ENCODE measurements at regions not wholly inside any gene's neighbourhood (a gene's known extent, or its start where the extent isn't known, plus 50 kb on each side); places are given as distances from the start of the nearest gene placed in this dataset.

DNA sequence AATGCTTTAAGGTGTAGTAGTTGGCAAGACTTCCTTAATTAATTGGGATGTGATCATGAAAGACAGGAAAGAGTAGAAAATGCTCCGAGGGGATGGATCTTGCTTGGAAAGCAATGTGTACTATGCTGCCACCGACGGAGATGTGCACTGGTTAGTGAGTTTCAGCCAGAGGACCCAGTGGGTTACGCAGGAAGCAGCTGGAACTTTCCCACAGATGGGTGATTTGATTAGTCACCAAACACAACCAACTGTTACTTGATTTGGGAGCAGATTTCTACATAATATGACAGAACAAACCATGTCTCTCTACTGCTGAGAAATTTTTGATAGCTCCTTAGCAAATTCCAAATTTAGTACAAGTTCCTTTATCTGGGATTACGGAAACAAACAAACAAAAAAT lies 245.4 kb upstream of the MCTP2 start:
- H3K4me3 ChIP-seq (ENCODE audit: low read depth in 1 of 2, low read length in 2 of 2), result no peak overlapping the region
- no peaks in the 10 kb centered on the region for H3K9me3 ChIP-seq (ENCODE audit: control insufficient read depth in 2 of 2, insufficient read depth in 1 of 2, low read depth in 1 of 2, low read length in 1 of 2)
- no peaks in the 10 kb centered on the region for H3K4me1 ChIP-seq (ENCODE audit: control insufficient read depth in 2 of 2, insufficient read depth in 2 of 2, low read length in 1 of 2)
- WGBS, 2 donors, result 65 to 67% methylated on average over 5 of the region's 5 CpGs
- no peaks in the 10 kb centered on the region for H3K36me3 ChIP-seq (ENCODE audit: control insufficient read depth in 2 of 2, insufficient read depth in 2 of 2, low read length in 1 of 2)
- H3K27me3 ChIP-seq (ENCODE audit: control insufficient read depth in 1 of 2, insufficient read depth in 2 of 2, low read length in 2 of 2), result no peaks in the 10 kb centered on the region
- H3K27ac ChIP-seq (ENCODE audit: low read depth in 2 of 2, low read length in 1 of 2), result no peak overlapping the region

DNA sequence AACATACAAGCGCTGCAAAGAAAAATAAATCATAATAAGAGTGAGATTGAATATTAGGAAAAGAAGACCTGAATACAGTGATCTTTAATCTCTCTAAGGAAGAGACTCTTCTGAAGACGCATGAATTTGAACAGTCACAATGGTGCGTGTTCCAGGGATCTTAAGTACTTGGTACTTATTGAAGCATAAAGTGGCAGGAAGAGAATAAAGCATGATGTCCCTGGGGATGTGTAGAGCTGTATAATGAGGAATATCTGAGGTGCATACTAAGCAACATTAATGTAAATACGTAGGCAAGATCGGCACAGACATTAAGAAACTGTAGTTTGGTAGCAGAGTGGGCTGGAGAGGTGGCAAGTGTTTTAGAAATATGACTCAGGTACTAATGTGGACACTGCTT lies 246.2 kb upstream of the MCTP2 start:
- WGBS, 2 donors, result 72 to 77% methylated on average over 5 of the region's 5 CpGs
- H3K4me1 ChIP-seq (ENCODE audit: control insufficient read depth in 2 of 2, insufficient read depth in 2 of 2, low read length in 1 of 2), result no peaks in the 10 kb centered on the region
- H3K4me3 ChIP-seq (ENCODE audit: low read depth in 1 of 2, low read length in 2 of 2), result no peak overlapping the region
- no peaks in the 10 kb centered on the region for H3K27me3 ChIP-seq (ENCODE audit: control insufficient read depth in 1 of 2, insufficient read depth in 2 of 2, low read length in 2 of 2)
- H3K9me3 ChIP-seq (ENCODE audit: control insufficient read depth in 2 of 2, insufficient read depth in 1 of 2, low read depth in 1 of 2, low read length in 1 of 2), result no peaks in the 10 kb centered on the region
- no peaks in the 10 kb centered on the region for H3K36me3 ChIP-seq (ENCODE audit: control insufficient read depth in 2 of 2, insufficient read depth in 2 of 2, low read length in 1 of 2)
- no peak overlapping the region for H3K27ac ChIP-seq (ENCODE audit: low read depth in 2 of 2, low read length in 1 of 2)

DNA sequence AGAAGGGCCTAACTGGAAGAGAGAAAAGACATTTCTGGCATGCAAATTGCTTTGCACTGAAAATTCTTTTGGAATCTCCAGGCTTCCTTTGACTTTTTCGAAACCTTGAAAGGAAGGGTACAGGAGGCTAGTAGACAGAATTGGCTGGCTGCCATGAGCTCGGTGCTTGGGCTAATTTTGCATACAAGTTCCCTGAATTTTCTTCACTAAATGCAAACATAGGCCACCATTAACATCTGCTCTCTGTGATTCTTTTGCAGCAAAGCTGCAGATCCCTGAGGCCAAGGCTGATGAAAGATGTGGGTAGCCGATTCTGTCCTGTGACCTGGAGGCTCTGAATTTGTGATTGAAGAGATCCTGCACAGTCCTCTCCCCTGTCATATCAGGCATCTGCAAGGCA lies 247.8 kb upstream of the MCTP2 start:
- Histone ChIP-seq H3K27me3 (ENCODE audit: control insufficient read depth in 1 of 2, insufficient read depth in 2 of 2, low read length in 2 of 2) (no peaks in the 10 kb centered on the region), H3K4me3 (ENCODE audit: low read depth in 1 of 2, low read length in 2 of 2) (no peak overlapping the region), H3K36me3 (ENCODE audit: control insufficient read depth in 2 of 2, insufficient read depth in 2 of 2, low read length in 1 of 2) (no peaks in the 10 kb centered on the region), H3K27ac (ENCODE audit: low read depth in 2 of 2, low read length in 1 of 2) (no peak overlapping the region), H3K9me3 (ENCODE audit: control insufficient read depth in 2 of 2, insufficient read depth in 1 of 2, low read depth in 1 of 2, low read length in 1 of 2) (no peaks in the 10 kb centered on the region), H3K4me1 (ENCODE audit: control insufficient read depth in 2 of 2, insufficient read depth in 2 of 2, low read length in 1 of 2) (no peaks in the 10 kb centered on the region)
- WGBS, 2 donors, result 47 to 54% methylated on average over 3 of the region's 3 CpGs

DNA sequence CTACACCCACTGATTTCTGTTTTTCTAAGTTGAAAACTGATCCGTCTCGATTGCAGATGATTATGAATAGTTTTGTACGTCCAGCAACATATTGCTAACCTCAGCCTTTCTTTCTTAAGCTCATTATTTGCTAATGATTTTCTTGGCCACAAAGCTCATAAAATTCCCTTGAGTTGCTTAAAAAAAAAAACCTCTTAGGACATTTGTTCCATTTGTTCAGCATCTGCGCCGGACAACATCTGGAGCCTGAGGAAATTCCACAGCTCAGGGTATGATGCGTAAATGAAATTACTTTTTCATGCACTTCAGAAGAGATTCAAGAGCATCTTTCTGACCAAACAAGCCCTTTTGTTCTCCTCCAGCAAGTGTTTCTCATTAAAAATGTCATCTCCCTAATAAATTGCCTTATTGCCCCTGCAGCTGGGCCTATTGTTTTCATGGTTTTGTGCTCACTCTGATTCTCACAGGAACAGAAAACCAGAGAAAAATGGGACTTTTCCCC lies 249.1 kb upstream of the MCTP2 start:
- WGBS, 2 donors, result 67 to 77% methylated on average over 6 of the region's 6 CpGs
- H3K9me3 ChIP-seq (ENCODE audit: control insufficient read depth in 2 of 2, insufficient read depth in 1 of 2, low read depth in 1 of 2, low read length in 1 of 2), result no peaks in the 10 kb centered on the region

DNA sequence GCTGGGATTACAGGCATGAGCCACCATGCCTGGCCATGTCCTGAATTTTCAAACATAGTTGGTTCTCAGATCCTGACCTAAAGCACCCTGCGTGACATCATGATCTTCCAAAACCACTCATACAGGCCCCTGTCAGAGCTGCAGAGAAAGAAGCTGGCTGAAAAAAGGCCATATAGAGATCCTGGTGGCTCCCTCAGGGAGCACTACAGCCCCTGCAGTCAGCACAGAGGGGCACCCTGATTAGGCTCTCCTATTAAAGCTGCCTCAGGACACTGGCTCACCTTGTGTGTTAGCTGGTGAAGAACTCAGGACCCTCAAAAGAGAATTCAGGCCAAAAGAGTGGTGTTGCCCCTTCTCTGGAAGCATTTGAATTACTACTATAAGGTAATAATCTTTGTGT lies 249.7 kb upstream of the MCTP2 start:
- Histone ChIP-seq H3K27ac (ENCODE audit: low read depth in 2 of 2, low read length in 1 of 2) (no peak overlapping the region), H3K27me3 (ENCODE audit: control insufficient read depth in 1 of 2, insufficient read depth in 2 of 2, low read length in 2 of 2) (no peaks in the 10 kb centered on the region), H3K4me3 (ENCODE audit: low read depth in 1 of 2, low read length in 2 of 2) (no peak overlapping the region), H3K36me3 (ENCODE audit: control insufficient read depth in 2 of 2, insufficient read depth in 2 of 2, low read length in 1 of 2) (no peaks in the 10 kb centered on the region), H3K4me1 (ENCODE audit: control insufficient read depth in 2 of 2, insufficient read depth in 2 of 2, low read length in 1 of 2) (no peaks in the 10 kb centered on the region), H3K9me3 (ENCODE audit: control insufficient read depth in 2 of 2, insufficient read depth in 1 of 2, low read depth in 1 of 2, low read length in 1 of 2) (no peaks in the 10 kb centered on the region)
- 91 to 100% methylated on average over 1 of the region's 1 CpG for WGBS, 2 donors

More for the DNA sequence above, 249.1 kb upstream of the MCTP2 start:
- no peak overlapping the region for H3K27ac ChIP-seq (ENCODE audit: low read depth in 2 of 2, low read length in 1 of 2)
- H3K27me3 ChIP-seq (ENCODE audit: control insufficient read depth in 1 of 2, insufficient read depth in 2 of 2, low read length in 2 of 2), result no peaks in the 10 kb centered on the region
- no peak overlapping the region for H3K4me3 ChIP-seq (ENCODE audit: low read depth in 1 of 2, low read length in 2 of 2)
- H3K4me1 ChIP-seq (ENCODE audit: control insufficient read depth in 2 of 2, insufficient read depth in 2 of 2, low read length in 1 of 2), result no peaks in the 10 kb centered on the region
- no peaks in the 10 kb centered on the region for H3K36me3 ChIP-seq (ENCODE audit: control insufficient read depth in 2 of 2, insufficient read depth in 2 of 2, low read length in 1 of 2)

DNA sequence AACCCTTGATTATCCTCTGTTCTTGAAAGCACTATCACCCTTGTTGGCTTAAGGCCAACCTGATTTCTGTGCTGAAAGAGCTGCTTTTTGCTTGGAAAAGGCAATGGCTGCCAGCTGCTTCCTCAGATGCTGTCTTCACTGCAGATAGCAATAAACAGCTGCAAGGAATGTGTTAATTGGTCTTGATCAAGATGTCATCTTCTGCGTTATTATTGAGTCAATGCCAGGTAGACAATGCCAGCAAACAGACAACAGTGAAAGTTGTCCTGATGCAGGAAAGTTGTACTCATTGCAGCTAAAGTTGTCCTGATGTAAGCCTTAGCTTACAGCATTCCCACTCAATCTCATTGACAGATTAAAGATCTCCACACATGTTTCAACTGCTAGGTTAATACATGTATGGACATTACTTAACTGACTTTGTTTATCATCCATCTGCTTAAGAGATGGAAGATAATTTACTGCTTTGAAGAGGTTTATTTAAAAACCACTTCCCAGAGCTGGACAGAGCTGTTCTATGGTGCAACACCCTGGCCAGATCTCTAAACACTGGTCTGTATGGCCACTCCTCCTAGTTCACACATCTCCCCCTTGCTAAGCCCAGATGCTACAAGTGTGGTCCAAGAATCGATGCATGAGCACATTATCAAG lies 251.0 kb upstream of the MCTP2 start:
- no peak overlapping the region for H3K4me3 ChIP-seq (ENCODE audit: low read depth in 1 of 2, low read length in 2 of 2)
- H3K9me3 ChIP-seq (ENCODE audit: control insufficient read depth in 2 of 2, insufficient read depth in 1 of 2, low read depth in 1 of 2, low read length in 1 of 2), result no peaks in the 10 kb centered on the region
- no peak overlapping the region for H3K27ac ChIP-seq (ENCODE audit: low read depth in 2 of 2, low read length in 1 of 2)
- no peaks in the 10 kb centered on the region for H3K4me1 ChIP-seq (ENCODE audit: control insufficient read depth in 2 of 2, insufficient read depth in 2 of 2, low read length in 1 of 2)
- 30 to 38% methylated on average over 2 of the region's 2 CpGs for WGBS, 2 donors
- no peaks in the 10 kb centered on the region for H3K27me3 ChIP-seq (ENCODE audit: control insufficient read depth in 1 of 2, insufficient read depth in 2 of 2, low read length in 2 of 2)
- H3K36me3 ChIP-seq (ENCODE audit: control insufficient read depth in 2 of 2, insufficient read depth in 2 of 2, low read length in 1 of 2), result no peaks in the 10 kb centered on the region

DNA sequence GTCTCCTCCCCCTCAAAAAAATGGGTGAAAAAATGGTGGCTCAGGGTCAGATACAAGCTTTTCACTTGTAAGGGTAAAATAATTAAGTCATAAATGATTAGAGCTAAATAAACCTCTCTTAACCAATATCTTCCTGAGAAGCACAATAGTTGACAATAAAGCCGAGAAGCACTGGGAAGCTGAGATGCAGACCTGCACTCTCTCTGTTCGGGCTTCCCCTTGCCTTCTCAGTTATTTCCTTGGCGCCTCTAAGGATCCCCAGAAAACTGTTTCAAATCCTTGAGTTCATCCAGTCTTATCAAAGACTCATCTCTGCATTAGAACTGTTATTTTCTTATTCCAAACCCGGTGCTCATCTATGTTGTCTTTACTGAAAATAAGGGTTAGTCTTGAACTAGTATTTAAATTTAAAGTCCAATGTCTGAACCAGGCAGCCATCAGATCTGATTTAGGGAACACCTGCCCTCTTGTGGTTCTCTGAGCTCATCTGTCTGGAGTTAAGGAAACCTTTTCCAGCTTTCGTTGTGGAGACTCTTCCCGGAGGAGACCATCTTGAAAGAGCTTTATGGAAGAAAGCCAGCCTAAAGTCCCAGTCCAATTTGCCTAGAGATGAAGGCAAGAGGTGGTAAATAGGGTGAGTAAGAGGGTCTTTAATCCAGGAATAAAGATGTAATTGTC lies 256.4 kb upstream of the MCTP2 start:
- no peaks in the 10 kb centered on the region for H3K27me3 ChIP-seq (ENCODE audit: control insufficient read depth in 1 of 2, insufficient read depth in 2 of 2, low read length in 2 of 2)
- 58 to 60% methylated on average over 6 of the region's 6 CpGs for WGBS, 2 donors
- H3K4me1 ChIP-seq (ENCODE audit: control insufficient read depth in 2 of 2, insufficient read depth in 2 of 2, low read length in 1 of 2), result no peaks in the 10 kb centered on the region
- H3K9me3 ChIP-seq (ENCODE audit: control insufficient read depth in 2 of 2, insufficient read depth in 1 of 2, low read depth in 1 of 2, low read length in 1 of 2), result no peaks in the 10 kb centered on the region
- no peaks in the 10 kb centered on the region for H3K36me3 ChIP-seq (ENCODE audit: control insufficient read depth in 2 of 2, insufficient read depth in 2 of 2, low read length in 1 of 2)
- no peak overlapping the region for H3K4me3 ChIP-seq (ENCODE audit: low read depth in 1 of 2, low read length in 2 of 2)
- H3K27ac ChIP-seq (ENCODE audit: low read depth in 2 of 2, low read length in 1 of 2), result no peak overlapping the region

DNA sequence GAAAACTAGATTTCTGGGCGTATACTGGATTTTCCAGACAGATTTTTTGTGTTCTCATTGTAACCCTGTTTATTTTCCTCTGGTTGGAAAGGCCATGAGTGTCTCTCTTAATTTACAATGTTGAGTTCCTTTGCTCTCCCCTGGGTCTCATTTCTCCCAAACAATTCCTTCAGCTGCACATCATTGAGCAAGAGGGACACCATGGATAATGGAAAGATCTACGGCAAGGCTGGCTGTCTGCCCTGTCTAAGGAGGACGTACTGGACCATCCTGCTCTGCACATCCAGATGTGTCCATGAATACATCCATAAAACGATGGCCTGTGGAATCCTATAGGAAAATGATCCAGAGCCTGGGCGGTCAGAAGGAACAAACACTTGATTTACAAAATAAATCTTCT lies 258.1 kb upstream of the MCTP2 start:
- H3K4me1 ChIP-seq (ENCODE audit: control insufficient read depth in 2 of 2, insufficient read depth in 2 of 2, low read length in 1 of 2), result no peaks in the 10 kb centered on the region
- no peak overlapping the region for H3K4me3 ChIP-seq (ENCODE audit: low read depth in 1 of 2, low read length in 2 of 2)
- H3K9me3 ChIP-seq (ENCODE audit: control insufficient read depth in 2 of 2, insufficient read depth in 1 of 2, low read depth in 1 of 2, low read length in 1 of 2), result no peaks in the 10 kb centered on the region
- no peaks in the 10 kb centered on the region for H3K36me3 ChIP-seq (ENCODE audit: control insufficient read depth in 2 of 2, insufficient read depth in 2 of 2, low read length in 1 of 2)
- H3K27ac ChIP-seq (ENCODE audit: low read depth in 2 of 2, low read length in 1 of 2), result no peak overlapping the region
- 66 to 70% methylated on average over 5 of the region's 5 CpGs for WGBS, 2 donors
- no peaks in the 10 kb centered on the region for H3K27me3 ChIP-seq (ENCODE audit: control insufficient read depth in 1 of 2, insufficient read depth in 2 of 2, low read length in 2 of 2)

DNA sequence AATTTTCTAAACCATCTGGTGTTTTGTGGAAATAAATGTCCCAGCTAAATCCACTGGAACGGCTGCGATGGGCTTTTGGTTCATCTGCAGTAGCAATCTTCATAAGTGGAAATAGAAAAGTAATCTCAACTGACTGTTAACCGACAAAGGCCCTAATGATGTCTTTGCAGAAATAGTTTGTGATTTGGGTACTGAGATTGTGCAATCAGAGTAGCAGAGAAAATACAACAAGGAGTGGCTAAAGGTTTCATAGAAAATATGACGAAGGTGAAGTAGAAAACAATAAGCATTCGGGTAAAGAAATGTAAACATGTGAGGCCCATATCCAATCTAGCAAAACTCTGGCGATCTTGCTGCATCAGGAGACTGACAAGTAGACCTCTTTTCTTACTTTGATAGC lies 262.6 kb upstream of the MCTP2 start:
- Histone ChIP-seq H3K36me3 (ENCODE audit: control insufficient read depth in 2 of 2, insufficient read depth in 2 of 2, low read length in 1 of 2) (no peaks in the 10 kb centered on the region), H3K4me1 (ENCODE audit: control insufficient read depth in 2 of 2, insufficient read depth in 2 of 2, low read length in 1 of 2) (no peaks in the 10 kb centered on the region), H3K27me3 (ENCODE audit: control insufficient read depth in 1 of 2, insufficient read depth in 2 of 2, low read length in 2 of 2) (no peaks in the 10 kb centered on the region), H3K27ac (ENCODE audit: low read depth in 2 of 2, low read length in 1 of 2) (no peak overlapping the region), H3K4me3 (ENCODE audit: low read depth in 1 of 2, low read length in 2 of 2) (no peak overlapping the region), H3K9me3 (ENCODE audit: control insufficient read depth in 2 of 2, insufficient read depth in 1 of 2, low read depth in 1 of 2, low read length in 1 of 2) (no peaks in the 10 kb centered on the region)
- 77 to 80% methylated on average over 6 of the region's 6 CpGs for WGBS, 2 donors

Measured in esophagus (tissue), 2 donors.